ENCODE measurements at regions not wholly inside any gene's neighbourhood (a gene's known extent, or its start where the extent isn't known, plus 50 kb on each side); places are given as distances from the start of the nearest gene placed in this dataset.

GRCh38 chr13:75129331-75129730 is 352.6 kb downstream of the TBC1D4 start (continued):
- TF ChIP-seq TCF12 (IDR thresholded peaks at IDR 0.05) (no peak), TCF12 (CRISPR knock-in tag; IDR thresholded peaks at IDR 0.05) (no peak)

GRCh38 chr13:75124415-75124814 is 357.6 kb downstream of the TBC1D4 start:
- no peak for FAIRE-seq
- POLR2A ChIA-PET: no interaction called here

GRCh38 chr13:75123428-75123827 is 358.5 kb downstream of the TBC1D4 start:
- 4% methylated on average over 1 of the region's 1 CpG for WGBS (ENCODE audit: low lambda C conversion rate)
- no peak overlapping the region for H3K9ac ChIP-seq (ENCODE audit: insufficient read depth, low read depth, low read length)
- ATAC-seq: no peak
- ChIA-PET CTCF (ENCODE audit: low intra/inter-chr PET ratio, low total read pairs) (no interaction called here), POLR2A (no interaction called here)
- intact Hi-C loops (cut with micrococcal nuclease; ENCODE audit: unreplicated experiment): no loop called here
- H3K4me3 ChIP-seq (replicated peaks in 1 of 3; ENCODE audit: insufficient read depth in 1 of 3, low read depth in 2 of 3, low read length in 3 of 3): no peak overlapping the region
- no TSS peak for BruUV-seq (replicated peaks)
- no peaks in the 10 kb centered on the region for H4K20me1 ChIP-seq (ENCODE audit: insufficient read depth, low read length)
- no peaks in the 10 kb centered on the region for H3K36me3 ChIP-seq (replicated peaks in 1 of 2; ENCODE audit: control insufficient read depth in 1 of 2, insufficient read depth in 2 of 2, low read length in 2 of 2)
- no peak for FAIRE-seq
- no peaks in the 10 kb centered on the region for H3K27me3 ChIP-seq (ENCODE audit: control insufficient read depth in 1 of 2, insufficient read depth in 2 of 2, low read length in 2 of 2)
- no peaks in the 10 kb centered on the region for H3K4me1 ChIP-seq (ENCODE audit: insufficient read depth, low read length)
- H3K4me2 ChIP-seq (ENCODE audit: low read depth, low read length): no peak overlapping the region
- H2AFZ ChIP-seq (ENCODE audit: low read length): no peak overlapping the region
- in situ Hi-C loops (cut with HindIII; ENCODE audit: extremely low pct_ligation_motif_present, low pct_unique_long_range_greater_than_20kb): no loop called here
- no peaks in the 10 kb centered on the region for H3K9me3 ChIP-seq (ENCODE audit: low read length)
- H3K27ac ChIP-seq (ENCODE audit: extremely low read length, insufficient read depth, low read length): no peak overlapping the region
- no peak for DNase-seq (ENCODE audit: low spot score)
- H3K79me2 ChIP-seq (ENCODE audit: insufficient read depth, low read length): no peaks in the 10 kb centered on the region
- TF ChIP-seq HNF4A (CRISPR knock-in tag; IDR thresholded peaks at IDR 0.05) (no peak), FOXM1 (CRISPR knock-in tag; IDR thresholded peaks at IDR 0.05) (no peak), KLF15 (CRISPR knock-in tag; IDR thresholded peaks at IDR 0.05; ENCODE audit: borderline replicate concordance) (no peak), ZMYM4 (CRISPR knock-in tag; IDR thresholded peaks at IDR 0.05) (no peak), ZNF577 (CRISPR knock-in tag; IDR thresholded peaks at IDR 0.05; ENCODE audit: borderline replicate concordance, low read depth) (no peak), ZNF263 (CRISPR knock-in tag; IDR thresholded peaks at IDR 0.05) (no peak), NPAS2 (CRISPR knock-in tag; IDR thresholded peaks at IDR 0.05; ENCODE audit: borderline replicate concordance) (no peak), REST (IDR thresholded peaks at IDR 0.05; ENCODE audit: borderline replicate concordance in 1 of 2, low read depth in 1 of 2, low read length in 2 of 2) (no peak), ADNP (CRISPR knock-in tag; IDR thresholded peaks at IDR 0.05) (no peak), KAT7 (CRISPR knock-in tag; IDR thresholded peaks at IDR 0.05; ENCODE audit: borderline replicate concordance) (no peak), BORCS8-MEF2B (CRISPR knock-in tag; IDR thresholded peaks at IDR 0.05) (no peak), AHR (CRISPR knock-in tag; IDR thresholded peaks at IDR 0.05) (no peak), ZNF143 (CRISPR knock-in tag; IDR thresholded peaks at IDR 0.05) (no peak), YY1 (IDR thresholded peaks at IDR 0.05; ENCODE audit: insufficient read depth, insufficient replicate concordance, low read depth, low read length) (no peak)

More at GRCh38 chr13:75124415-75124814, 357.6 kb downstream of the TBC1D4 start:
- BruUV-seq (replicated peaks): no TSS peak
- no peak overlapping the region for H2AFZ ChIP-seq (ENCODE audit: low read length)
- CTCF ChIA-PET (ENCODE audit: low intra/inter-chr PET ratio, low total read pairs): no interaction called here
- in situ Hi-C loops (cut with HindIII; ENCODE audit: extremely low pct_ligation_motif_present, low pct_unique_long_range_greater_than_20kb): no loop called here
- H3K9ac ChIP-seq (ENCODE audit: insufficient read depth, low read depth, low read length): no peak overlapping the region
- ATAC-seq: no peak
- intact Hi-C loops (cut with micrococcal nuclease; ENCODE audit: unreplicated experiment): no loop called here
- DNase-seq (ENCODE audit: low spot score): no peak
- no peaks in the 10 kb centered on the region for H4K20me1 ChIP-seq (ENCODE audit: insufficient read depth, low read length)
- no peaks in the 10 kb centered on the region for H3K79me2 ChIP-seq (ENCODE audit: insufficient read depth, low read length)
- no peaks in the 10 kb centered on the region for H3K36me3 ChIP-seq (replicated peaks in 1 of 2; ENCODE audit: control insufficient read depth in 1 of 2, insufficient read depth in 2 of 2, low read length in 2 of 2)
- H3K4me2 ChIP-seq (ENCODE audit: low read depth, low read length): no peak overlapping the region
- H3K9me3 ChIP-seq (ENCODE audit: low read length): no peaks in the 10 kb centered on the region
- TF ChIP-seq KLF12 (CRISPR knock-in tag; IDR thresholded peaks at IDR 0.05; ENCODE audit: borderline replicate concordance) (no peak), MAFK (conservative IDR thresholded peaks at IDR 0.05 in 1 of 2, IDR thresholded peaks at IDR 0.05 in 1 of 2; ENCODE audit: low read length in 2 of 2) (peak; percentile 64 to 77), MAFF (IDR thresholded peaks at IDR 0.05; ENCODE audit: low read depth, low read length) (peak; percentile 54)
- no peak overlapping the region for H3K4me3 ChIP-seq (replicated peaks in 1 of 3; ENCODE audit: insufficient read depth in 1 of 3, low read depth in 2 of 3, low read length in 3 of 3)
- no peak overlapping the region for H3K27ac ChIP-seq (ENCODE audit: extremely low read length, insufficient read depth, low read length)
- H3K4me1 ChIP-seq (ENCODE audit: insufficient read depth, low read length): no peaks in the 10 kb centered on the region
- no peaks in the 10 kb centered on the region for H3K27me3 ChIP-seq (ENCODE audit: control insufficient read depth in 1 of 2, insufficient read depth in 2 of 2, low read length in 2 of 2)
